GM12878 (cell line): ENCODE measurements at regions not wholly inside any gene's neighbourhood (a gene's known extent, or its start where the extent isn't known, plus 50 kb on each side); places are given as distances from the start of the nearest gene placed in this dataset.

ENCODE experiments used
- ATAC-seq: fragments of 200-7000 bp; cut with Tn5 transposase; 3 replicates; pipeline ENCODE4 v1.9.1; 2020; ENCODE audit warnings: mild to moderate bottlenecking, moderate library complexity
- BruUV-seq: library from RNA; stranded (reverse); fragments of 400-500 nt; replicated peaks from 2 replicates; lab custom pipeline; 2021; lab: Mats Ljungman, UMichigan
- CTCF ChIA-PET: fragments of 300-600 bp; sonication (Branson Sonifier 250); formaldehyde crosslinking; extraction: SDS; loops from one replicate; lab custom pipeline; 2021; ENCODE audit warnings: inconsistent platforms; lab: Yijun Ruan, JAX
- POLR2A ChIA-PET: fragments of 350-600 bp; formaldehyde crosslinking; extraction: SDS; loops from one replicate; lab custom pipeline; 2021; ENCODE audit warnings: inconsistent platforms; lab: Charles Lee
- RAD21 ChIA-PET: fragments of 300-600 bp; sonication (Branson Sonifier 250); formaldehyde crosslinking; loops from one replicate; lab custom pipeline; 2023; ENCODE audit warnings: antibody characterized with exemption; ENCODE audit not compliant: unreplicated experiment; lab: Charles Lee
- SMC1A ChIA-PET: fragments of 300-600 bp; sonication (Branson Sonifier 250); formaldehyde crosslinking; loops from one replicate; lab custom pipeline; 2023; ENCODE audit not compliant: unreplicated experiment, uncharacterized antibody; lab: Charles Lee
- DNase-seq: peaks from one replicate; pipeline ENCODE4 v3.0.0-alpha.2; 2011; ENCODE audit warnings: low read depth, low spot score
- FAIRE-seq: peaks from 3 replicates; lab custom pipeline; 2011; peaks lifted over from hg19 to GRCh38; lab: Jason Lieb, UNC
- H2AFZ ChIP-seq: 2 replicates; pipeline ENCODE4 v1.6.0; 2011; ENCODE audit warnings: low read depth, low read length, control low read depth; ENCODE audit not compliant: control insufficient read depth
- H3K27ac ChIP-seq: 2 replicates; pipeline ENCODE4 v1.5.1; 2011; ENCODE audit warnings: control low read depth; ENCODE audit not compliant: control insufficient read depth, insufficient read depth
- H3K27me3 ChIP-seq, 2 experiments: replicated peaks in 1 of 2; 2 replicates each; pipeline versions ENCODE4 v1.6.0 to v1.6.1; 2011; ENCODE audit warnings: low read length in 1 of 2; ENCODE audit not compliant: control insufficient read depth in 2 of 2, insufficient read depth in 2 of 2
- H3K36me3 ChIP-seq, 2 experiments: 2 replicates each; pipeline ENCODE4 v1.5.1; 2011; ENCODE audit warnings: low read length in 1 of 2; ENCODE audit not compliant: control insufficient read depth in 2 of 2, insufficient read depth in 2 of 2
- H3K4me1 ChIP-seq: 2 replicates; pipeline ENCODE4 v1.6.1; 2011; ENCODE audit warnings: mild to moderate bottlenecking, low read length, moderate library complexity, mixed read lengths; ENCODE audit not compliant: control insufficient read depth, insufficient read depth
- H3K4me2 ChIP-seq: 2 replicates; pipeline ENCODE4 v1.6.0; 2011; ENCODE audit warnings: control low read depth; ENCODE audit not compliant: control insufficient read depth, insufficient read depth
- H3K4me3 ChIP-seq: fragments of 200-600 bp; sonication (generic); 2 replicates; pipeline ENCODE4 v1.5.1; 2016
- H3K79me2 ChIP-seq: 2 replicates; pipeline ENCODE4 v1.6.0; 2011; ENCODE audit warnings: low read length; ENCODE audit not compliant: control insufficient read depth, insufficient read depth
- H3K9ac ChIP-seq: 2 replicates; pipeline ENCODE4 v1.8.0; 2011; ENCODE audit warnings: low read length, control low read depth, mixed read lengths; ENCODE audit not compliant: control insufficient read depth, insufficient read depth
- H3K9me3 ChIP-seq: replicated peaks from 3 replicates; pipeline ENCODE4 v1.5.1; 2011; ENCODE audit warnings: mild to moderate bottlenecking, low read length; ENCODE audit not compliant: control insufficient read depth, insufficient read depth
- H4K20me1 ChIP-seq: 2 replicates; pipeline ENCODE4 v1.6.0; 2011; ENCODE audit not compliant: control insufficient read depth, insufficient read depth
- ATF7 ChIP-seq: fragments of 450-650 bp; IDR thresholded peaks from 2 replicates; pipeline ENCODE4 v1.6.1; 2016; ENCODE audit warnings: low read depth, mild to moderate bottlenecking
- BHLHE40 ChIP-seq, 2 experiments: fragments of 450-650 bp in 1 of 2; IDR thresholded peaks; 2 replicates each; pipeline ENCODE4 v1.6.1; 2011 to 2017; ENCODE audit warnings: low read depth in 2 of 2, borderline replicate concordance in 1 of 2, improper control_type of control experiment in 1 of 2, low read length in 1 of 2, mild to moderate bottlenecking in 1 of 2
- FOS ChIP-seq: IDR thresholded peaks from 3 replicates; pipeline ENCODE4 v1.6.1; 2011; ENCODE audit warnings: borderline replicate concordance; ENCODE audit not compliant: insufficient read length; ENCODE audit errors: extremely low read depth
- JUND ChIP-seq: IDR thresholded peaks from 2 replicates; pipeline ENCODE4 v1.6.1; 2012; ENCODE audit warnings: low read depth, mild to moderate bottlenecking, low read length, improper control_type of control experiment, moderate library complexity
- NFXL1 ChIP-seq: fragments of 450-650 bp; IDR thresholded peaks from 2 replicates; pipeline ENCODE4 v1.6.1; 2017; ENCODE audit warnings: antibody characterized with exemption, mild to moderate bottlenecking, borderline replicate concordance
- PBX3 ChIP-seq: IDR thresholded peaks from 2 replicates; pipeline ENCODE4 v1.6.1; 2011; ENCODE audit warnings: mild to moderate bottlenecking, low read depth, low read length, moderate library complexity; ENCODE audit not compliant: insufficient replicate concordance
- PKNOX1 ChIP-seq: fragments of 450-650 bp; IDR thresholded peaks from 2 replicates; pipeline ENCODE4 v1.6.1; 2016; ENCODE audit warnings: mild to moderate bottlenecking
- POLR2A ChIP-seq: IDR thresholded peaks from 2 replicates; pipeline ENCODE4 v1.6.1; 2011; ENCODE audit warnings: low read depth, mild to moderate bottlenecking, low read length
- POLR2AphosphoS2 ChIP-seq: IDR thresholded peaks from 2 replicates; pipeline ENCODE4 v1.6.1; 2011; ENCODE audit warnings: low read depth, mild to moderate bottlenecking, low read length, improper control_type of control experiment, moderate library complexity
- RAD21 ChIP-seq: IDR thresholded peaks from 2 replicates; pipeline ENCODE4 v1.6.1; 2011; ENCODE audit warnings: mild to moderate bottlenecking, low read depth, low read length, moderate library complexity; ENCODE audit not compliant: insufficient read depth
- STAT1 ChIP-seq: fragments of 450-650 bp; conservative IDR thresholded peaks from 2 replicates; pipeline ENCODE4 v1.6.1; 2014; ENCODE audit warnings: antibody characterized with exemption, mild to moderate bottlenecking
- STAT3 ChIP-seq: IDR thresholded peaks from 2 replicates; pipeline ENCODE4 v1.6.1; 2011; ENCODE audit warnings: low read depth, low read length, improper control_type of control experiment
- TCF12 ChIP-seq: IDR thresholded peaks from 2 replicates; pipeline ENCODE4 v1.6.1; 2011; ENCODE audit warnings: low read depth, mild to moderate bottlenecking, low read length
- ZZZ3 ChIP-seq: IDR thresholded peaks from 2 replicates; pipeline ENCODE4 v1.6.1; 2011; ENCODE audit warnings: low read depth; ENCODE audit not compliant: control insufficient read depth, insufficient read length
- WGBS: methylation state at CpG from one replicate; pipeline ENCODE4 v1.1.6; 2016; ENCODE audit warnings: low lambda C conversion rate; ENCODE audit not compliant: insufficient replicate concordance, insufficient coverage; ENCODE audit errors: missing lambda C conversion rate; 5-methylcytosine and 5-hydroxymethylcytosine counted together
- in situ Hi-C: fragments of 300-500 bp; cut with MboI; formaldehyde crosslinking; loops from 9 replicates; pipeline ENCODE4 v1.14.3; 2018; ENCODE audit warnings: mixed read lengths
- intact Hi-C: fragments of 100-400 bp; cut with micrococcal nuclease; formaldehyde crosslinking; loops from one replicate; pipeline ENCODE4 v1.14.2; 2022; ENCODE audit not compliant: unreplicated experiment

DNA sequence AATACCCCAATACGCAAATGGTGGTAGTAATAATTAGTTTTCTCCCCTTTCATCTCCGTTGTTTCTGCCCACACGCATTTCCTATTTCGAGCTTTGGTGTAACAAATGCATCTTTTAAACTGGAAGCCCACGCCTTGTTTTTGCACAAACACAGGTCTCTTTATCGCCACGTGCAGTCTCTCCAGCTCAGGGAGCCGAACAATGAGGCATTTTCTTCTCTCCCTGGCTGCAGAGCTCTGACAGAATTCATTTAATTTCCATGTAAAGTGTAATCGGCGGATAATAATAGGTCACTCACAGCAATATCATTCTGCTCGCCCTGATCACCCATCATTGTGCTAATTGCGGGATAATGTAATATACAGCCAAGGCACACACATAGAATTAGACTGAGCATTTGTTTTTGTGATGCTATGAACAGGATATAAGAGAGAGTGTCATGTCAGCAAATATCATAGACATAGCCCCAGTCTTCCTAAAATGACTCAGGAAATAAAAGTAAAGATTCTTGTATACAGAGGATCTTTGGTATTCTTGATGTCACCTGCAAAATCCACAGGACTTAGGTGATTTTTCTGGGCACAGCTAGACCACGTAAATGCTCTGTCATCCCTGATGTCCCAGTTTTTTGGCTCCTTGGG is 452.6 kb upstream of the CDH11 start:
- H2AFZ ChIP-seq = no peak overlapping the region
- H3K27ac ChIP-seq = no peak overlapping the region
- H3K27me3 ChIP-seq = no peaks in the 10 kb centered on the region
- no peak for ATAC-seq
- POLR2A ChIA-PET = no interaction called here
- no peaks in the 10 kb centered on the region for H3K9me3 ChIP-seq
- in situ Hi-C loops = no loop called here
- no peak for FAIRE-seq
- 16% methylated on average over 13 of the region's 13 CpGs for WGBS
- no peaks in the 10 kb centered on the region for H3K36me3 ChIP-seq
- intact Hi-C loops = no loop called here
- no peak overlapping the region for H3K9ac ChIP-seq
- TF ChIP-seq BHLHE40 (IDR thresholded peaks at IDR 0.05; ENCODE audit: borderline replicate concordance in 1 of 2, low read depth in 2 of 2, low read length in 1 of 2) = no peak
- no peak for TF ChIP-seq POLR2A
- TF ChIP-seq NFXL1 = no peak
- TF ChIP-seq JUND = no peak
- TF ChIP-seq, all 136 proteins: peak for 0
- ChIA-PET RAD21 (no interaction called here), CTCF (no interaction called here), SMC1A (interaction anchor here (1.4 kb wide), 1 partner anchor 13 kb away, joined by 4 read pairs; no protein-coding TSS in a partner anchor)
- DNase-seq = no peak
- Histone ChIP-seq H3K4me2 (no peak overlapping the region), H3K4me1 (no peaks in the 10 kb centered on the region), H4K20me1 (no peaks in the 10 kb centered on the region), H3K4me3 (no peak overlapping the region), H3K79me2 (no peaks in the 10 kb centered on the region)
- no TSS peak for BruUV-seq

DNA sequence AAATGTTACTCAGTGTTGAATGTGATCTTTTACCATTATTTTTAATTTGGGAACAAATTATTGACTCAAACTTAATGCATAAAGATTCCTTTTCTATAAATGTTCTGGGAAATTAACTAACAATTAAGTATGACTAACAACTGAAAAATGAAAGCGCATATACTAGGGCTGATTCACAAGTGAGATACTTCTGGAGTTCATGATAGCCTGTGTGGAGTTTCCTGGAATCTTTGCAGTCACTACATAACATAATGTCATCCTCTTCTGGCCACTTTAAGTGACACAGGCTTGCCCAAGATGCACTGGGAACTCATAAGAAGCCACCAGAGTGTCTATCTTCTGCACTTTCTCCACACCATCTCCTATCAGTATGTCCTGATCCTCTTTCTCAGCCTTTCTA is 450.3 kb upstream of the CDH11 start:
- BruUV-seq = no TSS peak
- FAIRE-seq = no peak

More for the DNA sequence above, 450.3 kb upstream of the CDH11 start:
- intact Hi-C loops = no loop called here
- Histone ChIP-seq H2AFZ (no peak overlapping the region), H4K20me1 (no peaks in the 10 kb centered on the region), H3K4me2 (no peak overlapping the region), H3K27ac (no peak overlapping the region), H3K9me3 (no peaks in the 10 kb centered on the region), H3K9ac (no peak overlapping the region), H3K27me3 (no peaks in the 10 kb centered on the region), H3K4me3 (no peak overlapping the region), H3K4me1 (no peaks in the 10 kb centered on the region), H3K79me2 (no peaks in the 10 kb centered on the region), H3K36me3 (no peaks in the 10 kb centered on the region)
- RAD21 ChIA-PET = no interaction called here
- 89% methylated on average over 1 of the region's 1 CpG for WGBS
- POLR2A ChIA-PET = no interaction called here
- no peak for ATAC-seq
- SMC1A ChIA-PET = no interaction called here
- DNase-seq = no peak
- in situ Hi-C loops = no loop called here
- TF ChIP-seq RAD21 = no peak
- no peak for TF ChIP-seq STAT1
- TF ChIP-seq TCF12 = no peak
- no peak for TF ChIP-seq PBX3
- no peak for TF ChIP-seq ATF7
- no peak for TF ChIP-seq PKNOX1
- TF ChIP-seq ZZZ3 = no peak
- no peak for TF ChIP-seq STAT3
- TF ChIP-seq FOS = no peak
- no peak for TF ChIP-seq POLR2AphosphoS2
- CTCF ChIA-PET = no interaction called here
